Loucy (cell line): ENCODE measurements at regions not wholly inside any gene's neighbourhood (a gene's known extent, or its start where the extent isn't known, plus 50 kb on each side); places are given as distances from the start of the nearest gene placed in this dataset.

Experiments used
- EZH2phosphoT487 ChIP-seq: fragments of 200-600 bp; IDR thresholded peaks from 2 replicates; pipeline ENCODE4 v1.6.1; 2018; ENCODE audit warnings: antibody characterized with exemption, mild to moderate bottlenecking, moderate library complexity, borderline replicate concordance
- TF ChIP-seq, protein P1 (sequence below): fragments of 200-600 bp; sonication (generic); conservative IDR thresholded peaks from 2 replicates; pipeline ENCODE4 v1.5.1; 2014; ENCODE audit warnings: mild to moderate bottlenecking, antibody characterized with exemption, low read length

DNA sequence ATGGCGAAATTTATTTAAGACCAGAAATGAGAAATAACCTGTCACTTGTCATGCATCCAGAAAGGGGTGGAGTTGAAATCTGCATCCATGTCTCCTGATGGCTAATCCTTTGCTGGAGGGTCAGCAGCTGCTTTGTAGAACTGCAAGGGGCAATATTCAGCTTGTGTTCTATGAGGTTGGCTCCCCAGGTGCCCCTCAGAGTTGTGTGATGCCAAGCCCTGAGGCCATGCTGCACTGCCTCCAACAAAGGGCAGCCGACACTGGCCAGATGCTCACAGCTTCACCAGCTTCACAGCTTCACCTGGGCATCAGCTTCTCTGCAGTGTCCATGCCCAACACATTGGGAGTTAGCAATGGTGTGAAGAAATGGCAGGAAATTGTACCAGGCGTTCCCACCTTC, 64.0 kb upstream of the TMEM72 start:
- TF ChIP-seq, protein P1, sequence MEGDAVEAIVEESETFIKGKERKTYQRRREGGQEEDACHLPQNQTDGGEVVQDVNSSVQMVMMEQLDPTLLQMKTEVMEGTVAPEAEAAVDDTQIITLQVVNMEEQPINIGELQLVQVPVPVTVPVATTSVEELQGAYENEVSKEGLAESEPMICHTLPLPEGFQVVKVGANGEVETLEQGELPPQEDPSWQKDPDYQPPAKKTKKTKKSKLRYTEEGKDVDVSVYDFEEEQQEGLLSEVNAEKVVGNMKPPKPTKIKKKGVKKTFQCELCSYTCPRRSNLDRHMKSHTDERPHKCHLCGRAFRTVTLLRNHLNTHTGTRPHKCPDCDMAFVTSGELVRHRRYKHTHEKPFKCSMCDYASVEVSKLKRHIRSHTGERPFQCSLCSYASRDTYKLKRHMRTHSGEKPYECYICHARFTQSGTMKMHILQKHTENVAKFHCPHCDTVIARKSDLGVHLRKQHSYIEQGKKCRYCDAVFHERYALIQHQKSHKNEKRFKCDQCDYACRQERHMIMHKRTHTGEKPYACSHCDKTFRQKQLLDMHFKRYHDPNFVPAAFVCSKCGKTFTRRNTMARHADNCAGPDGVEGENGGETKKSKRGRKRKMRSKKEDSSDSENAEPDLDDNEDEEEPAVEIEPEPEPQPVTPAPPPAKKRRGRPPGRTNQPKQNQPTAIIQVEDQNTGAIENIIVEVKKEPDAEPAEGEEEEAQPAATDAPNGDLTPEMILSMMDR, result no peak
- TF ChIP-seq EZH2phosphoT487, result no peak
